GM23248 (cell line): ENCODE measurements at regions not wholly inside any gene's neighbourhood (a gene's known extent, or its start where the extent isn't known, plus 50 kb on each side); places are given as distances from the start of the nearest gene placed in this dataset.

ENCODE experiments used
- EZH2 ChIP-seq: fragments of 200-600 bp; sonication (generic); IDR thresholded peaks from 2 replicates; pipeline ENCODE4 v1.6.1; 2018; ENCODE audit warnings: antibody characterized with exemption, mild to moderate bottlenecking; ENCODE audit not compliant: insufficient read depth, poor library complexity, severe bottlenecking
- EZH2phosphoT487 ChIP-seq: fragments of 200-600 bp; sonication (generic); IDR thresholded peaks from 2 replicates; pipeline ENCODE4 v1.6.1; 2018; ENCODE audit warnings: antibody characterized with exemption, moderate library complexity, mild to moderate bottlenecking, low read depth; ENCODE audit not compliant: insufficient read depth

DNA sequence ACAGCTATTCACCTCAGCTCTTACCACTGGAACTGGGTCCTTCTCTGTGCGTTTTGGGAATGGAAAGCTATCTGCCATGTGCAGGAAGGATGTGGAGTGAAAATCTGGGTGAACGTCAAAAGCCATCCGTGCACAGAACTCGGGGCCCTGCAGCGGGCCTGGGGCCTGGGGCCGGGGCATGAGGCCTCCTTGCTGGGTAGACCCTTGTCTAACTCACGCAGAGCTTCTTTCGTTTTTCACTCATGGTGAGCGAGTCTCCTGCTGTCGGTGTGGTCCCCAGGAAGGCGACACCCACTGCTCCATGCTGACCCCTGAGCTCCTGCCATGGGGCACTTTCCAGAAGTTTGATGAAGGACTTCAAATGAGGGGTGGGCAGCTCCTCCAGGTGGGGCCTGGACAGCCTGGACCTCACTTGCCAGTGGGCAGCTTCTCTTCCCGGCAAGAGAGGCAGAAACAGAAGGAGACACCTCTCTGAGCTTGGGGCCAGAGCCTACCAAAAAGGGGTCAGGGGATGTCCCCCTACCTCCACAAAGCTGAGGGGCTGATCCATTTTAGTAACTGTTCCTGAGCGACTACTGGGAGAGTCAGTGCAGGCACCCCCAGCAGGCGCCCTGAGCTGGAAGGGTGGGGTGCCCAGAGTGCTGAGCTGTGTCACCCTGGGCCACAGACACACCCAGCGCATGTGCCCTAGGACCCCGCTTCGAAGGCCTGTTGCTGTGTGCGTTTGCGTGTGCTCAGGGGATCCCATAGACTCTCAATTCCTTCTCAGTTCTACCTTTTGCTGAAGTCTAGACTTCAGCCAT, 117.7 kb upstream of the HDAC4 start:
- no peak for TF ChIP-seq EZH2phosphoT487
- no peak for TF ChIP-seq EZH2
